GM21367 (cell line): ENCODE measurements at regions not wholly inside any gene's neighbourhood (a gene's known extent, or its start where the extent isn't known, plus 50 kb on each side); places are given as distances from the start of the nearest gene placed in this dataset.
"Not testable (repeated sequence)": the region's sequence is repeated elsewhere in the genome, so short reads cannot be mapped to it uniquely, and the experiment has no call there.

ENCODE experiments used
- ATAC-seq: cut with Tn5 transposase; IDR thresholded peaks from one replicate; pipeline ENCODE4 v1.9.1; 2021; ENCODE audit not compliant: unreplicated experiment

- ATAC-seq, result no peak
These were observed 116.0 kb downstream of the SPP2 start for GRCh38 chr2:234166531-234166930.

GRCh38 chr2:234165421-234165820 is 114.9 kb downstream of the SPP2 start:
- no peak for ATAC-seq

GRCh38 chr2:234164493-234165413 is 114.3 kb downstream of the SPP2 start:
- no peak for ATAC-seq

GRCh38 chr2:234163510-234164045 is 113.1 kb downstream of the SPP2 start:
- no peak for ATAC-seq

- no peak for ATAC-seq
These were observed 112.4 kb downstream of the SPP2 start for GRCh38 chr2:234162861-234163260.

- ATAC-seq, result no peak
These were observed 111.4 kb downstream of the SPP2 start for GRCh38 chr2:234161932-234162331.

GRCh38 chr2:234158812-234159211 is 108.3 kb downstream of the SPP2 start:
- no peak for ATAC-seq

- ATAC-seq, result no peak
These were observed 107.5 kb downstream of the SPP2 start for GRCh38 chr2:234157817-234158588.

- no peak for ATAC-seq
These were observed 105.8 kb downstream of the SPP2 start for GRCh38 chr2:234156326-234156725.

GRCh38 chr2:234152835-234153234 is 102.3 kb downstream of the SPP2 start:
- not testable (repeated sequence) for ATAC-seq

- ATAC-seq, result no peak
These were observed 96.9 kb downstream of the SPP2 start for GRCh38 chr2:234147335-234147861.

- ATAC-seq, result no peak
These were observed 95.8 kb downstream of the SPP2 start for GRCh38 chr2:234146087-234146826.

- no peak for ATAC-seq
These were observed 95.0 kb downstream of the SPP2 start for GRCh38 chr2:234145511-234145910.

- ATAC-seq, result no peak
These were observed 94.6 kb downstream of the SPP2 start for GRCh38 chr2:234145057-234145456.

GRCh38 chr2:234143896-234144295 is 93.4 kb downstream of the SPP2 start:
- no peak for ATAC-seq

- no peak for ATAC-seq
These were observed 92.0 kb downstream of the SPP2 start for GRCh38 chr2:234142530-234142929.

- no peak for ATAC-seq
These were observed 89.3 kb downstream of the SPP2 start for GRCh38 chr2:234139755-234140154.

GRCh38 chr2:234138836-234139235 is 88.3 kb downstream of the SPP2 start:
- no peak for ATAC-seq

- ATAC-seq, result no peak
These were observed 87.0 kb downstream of the SPP2 start for GRCh38 chr2:234137400-234138014.

- ATAC-seq, result no peak
These were observed 86.0 kb downstream of the SPP2 start for GRCh38 chr2:234136461-234136860.
